A549 (cell line): ENCODE measurements at regions not wholly inside any gene's neighbourhood (a gene's known extent, or its start where the extent isn't known, plus 50 kb on each side); places are given as distances from the start of the nearest gene placed in this dataset.

Source experiments
- ATAC-seq, 2 experiments: fragments of 200-7000 bp in 1 of 2; fragments of >200 bp in 1 of 2; cut with Nextera tagmentation in 1 of 2; cut with Tn5 transposase in 1 of 2; 3 replicates each; pipeline versions ENCODE4 v1.8.0 to v1.9.1; 2018 to 2020; ENCODE audit warnings: mild to moderate bottlenecking in 1 of 2, moderate library complexity in 1 of 2
- CTCF ChIA-PET: fragments of 300-600 bp; sonication (Branson Sonifier 250); formaldehyde crosslinking; extraction: SDS; loops from one replicate; lab custom pipeline; 2021; ENCODE audit warnings: antibody characterized with exemption, inconsistent platforms; lab: Yijun Ruan, JAX
- POLR2A ChIA-PET: fragments of 350-600 bp; formaldehyde crosslinking; extraction: SDS; loops from one replicate; lab custom pipeline; 2021; ENCODE audit warnings: antibody characterized with exemption, inconsistent platforms; lab: Yijun Ruan, JAX
- DNase-seq, 2 experiments: peaks; one replicate each; pipeline versions ENCODE4 v3.0.0 to v3.0.0-alpha.2; 2011 to 2016; ENCODE audit warnings: low read depth in 1 of 2, low spot score in 1 of 2
- FAIRE-seq: peaks from 2 replicates; lab custom pipeline; 2011; peaks lifted over from hg19 to GRCh38; lab: Jason Lieb, UNC
- H3K27ac ChIP-seq, 2 experiments: fragments of >200 bp; sonication (Bioruptor Twin); formaldehyde crosslinking; 3 replicates each; pipeline ENCODE4 v1.5.1; 2016 to 2017
- H3K4me1 ChIP-seq: fragments of >200 bp; sonication (Bioruptor Twin); formaldehyde crosslinking; 3 replicates; pipeline ENCODE4 v1.6.1; 2016
- H3K4me2 ChIP-seq: fragments of >200 bp; sonication (Bioruptor Twin); formaldehyde crosslinking; 3 replicates; pipeline ENCODE4 v1.6.1; 2016
- H3K4me3 ChIP-seq: fragments of >200 bp; sonication (Bioruptor Twin); formaldehyde crosslinking; 3 replicates; pipeline ENCODE4 v1.5.1; 2016
- H3K9me3 ChIP-seq: fragments of >200 bp; sonication (Bioruptor Twin); formaldehyde crosslinking; 3 replicates; pipeline ENCODE4 v1.6.1; 2016
- CEBPB ChIP-seq, 2 experiments: fragments of >200 bp in 1 of 2; sonication (Bioruptor Twin) in 1 of 2; formaldehyde crosslinking in 1 of 2; IDR thresholded peaks; 2 replicates each; pipeline ENCODE4 v1.6.1; 2012 to 2016
- CTCF ChIP-seq: fragments of >200 bp; sonication (Bioruptor Twin); formaldehyde crosslinking; IDR thresholded peaks from 3 replicates; pipeline ENCODE4 v1.5.1; 2016
- EHF ChIP-seq: fragments of 250-450 bp; sonication (Bioruptor Pico); IDR thresholded peaks from 2 replicates; pipeline ENCODE4 v1.5.0; 2020; ENCODE audit warnings: mild to moderate bottlenecking
- ELK1 ChIP-seq: fragments of 150-350 bp; IDR thresholded peaks from 2 replicates; pipeline ENCODE4 v1.6.1; 2014; ENCODE audit warnings: low read depth, mild to moderate bottlenecking, low read length
- EP300 ChIP-seq, 2 experiments: fragments of >200 bp; sonication (Bioruptor Twin); formaldehyde crosslinking; IDR thresholded peaks; 2 replicates in 1 of 2; 3 replicates in 1 of 2; pipeline ENCODE4 v1.6.1; 2016 to 2017
- ESRRA ChIP-seq: fragments of 150-350 bp; IDR thresholded peaks from 2 replicates; pipeline ENCODE4 v1.6.1; 2014; ENCODE audit warnings: mild to moderate bottlenecking, low read length, borderline replicate concordance
- FOSL2 ChIP-seq, 2 experiments: fragments of 450-650 bp in 1 of 2; fragments of >200 bp in 1 of 2; sonication (Bioruptor Twin) in 1 of 2; formaldehyde crosslinking; IDR thresholded peaks; 2 replicates each; pipeline versions ENCODE4 v1.5.0 to v1.6.1; 2016 to 2020; ENCODE audit warnings: mild to moderate bottlenecking in 1 of 2, moderate library complexity in 1 of 2
- HDAC2 ChIP-seq: fragments of 200-600 bp; sonication (generic); IDR thresholded peaks from 2 replicates; pipeline ENCODE4 v1.6.1; 2016
- KDM1A ChIP-seq: fragments of 200-600 bp; sonication (generic); IDR thresholded peaks from 2 replicates; pipeline ENCODE4 v1.6.1; 2016; ENCODE audit warnings: low read depth, mild to moderate bottlenecking
- KDM5A ChIP-seq: fragments of 200-600 bp; sonication (generic); IDR thresholded peaks from 2 replicates; pipeline ENCODE4 v1.6.1; 2016; ENCODE audit warnings: antibody characterized with exemption, mild to moderate bottlenecking
- MAFK ChIP-seq: fragments of 450-650 bp; IDR thresholded peaks from 2 replicates; pipeline ENCODE4 v1.6.1; 2014; ENCODE audit not compliant: partially characterized antibody
- MAX ChIP-seq: IDR thresholded peaks from 2 replicates; pipeline ENCODE4 v1.6.1; 2012
- NPAS2 ChIP-seq: fragments of 250-450 bp; sonication (Bioruptor Pico); IDR thresholded peaks from 2 replicates; pipeline ENCODE4 v1.8.0; 2022; ENCODE audit warnings: mild to moderate bottlenecking, moderate library complexity, borderline replicate concordance
- POLR2AphosphoS2 ChIP-seq: conservative IDR thresholded peaks from 2 replicates; pipeline ENCODE4 v1.6.1; 2012; ENCODE audit warnings: low read length, improper control_type of control experiment, inconsistent platforms
- RCOR1 ChIP-seq: fragments of 150-350 bp; IDR thresholded peaks from 2 replicates; pipeline ENCODE4 v1.6.1; 2014; ENCODE audit warnings: antibody characterized with exemption, low read length, low read depth
- RFX5 ChIP-seq: fragments of 450-650 bp; IDR thresholded peaks from 2 replicates; pipeline ENCODE4 v1.7.1; 2014; ENCODE audit warnings: antibody characterized with exemption, mild to moderate bottlenecking, moderate library complexity
- TFCP2L1 ChIP-seq: fragments of 250-450 bp; sonication (Bioruptor Pico); IDR thresholded peaks from 2 replicates; pipeline ENCODE4 v1.5.0; 2021; ENCODE audit warnings: mild to moderate bottlenecking
- WGBS: methylation state at CpG from one replicate; pipeline ENCODE4 v1.1.6; 2017; ENCODE audit errors: missing lambda C conversion rate; 5-methylcytosine and 5-hydroxymethylcytosine counted together
- TF ChIP-seq, protein P1 (sequence below): fragments of 250-450 bp; sonication (Bioruptor Pico); IDR thresholded peaks from 2 replicates; pipeline ENCODE4 v1.5.0; 2020; ENCODE audit warnings: low read depth, mild to moderate bottlenecking, moderate library complexity
- TF ChIP-seq, protein P2 (sequence below): fragments of 450-650 bp; IDR thresholded peaks from 2 replicates; pipeline ENCODE4 v1.6.1; 2014; ENCODE audit warnings: antibody characterized with exemption
- TF ChIP-seq, protein P3 (sequence below): fragments of >200 bp; sonication (Bioruptor Twin); formaldehyde crosslinking; IDR thresholded peaks from 2 replicates; pipeline ENCODE4 v1.6.1; 2016

- Histone ChIP-seq H3K9me3 (no peaks in the 10 kb centered on the region), H3K4me2 (no peak overlapping the region), H3K4me3 (no peak overlapping the region), H3K27ac (no peak overlapping the region), H3K4me1 (no peaks in the 10 kb centered on the region)
- 85% methylated on average over 11 of the region's 12 CpGs for WGBS
- ATAC-seq (no peak), FAIRE-seq (no peak), DNase-seq (no peak)
- POLR2A ChIA-PET = no interaction called here
- CTCF ChIA-PET = no interaction called here
- no peak for TF ChIP-seq MAFK
- no peak for TF ChIP-seq HDAC2
- TF ChIP-seq, protein P1, sequence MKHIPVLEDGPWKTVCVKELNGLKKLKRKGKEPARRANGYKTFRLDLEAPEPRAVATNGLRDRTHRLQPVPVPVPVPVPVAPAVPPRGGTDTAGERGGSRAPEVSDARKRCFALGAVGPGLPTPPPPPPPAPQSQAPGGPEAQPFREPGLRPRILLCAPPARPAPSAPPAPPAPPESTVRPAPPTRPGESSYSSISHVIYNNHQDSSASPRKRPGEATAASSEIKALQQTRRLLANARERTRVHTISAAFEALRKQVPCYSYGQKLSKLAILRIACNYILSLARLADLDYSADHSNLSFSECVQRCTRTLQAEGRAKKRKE (CRISPR knock-in tag) = no peak
- TF ChIP-seq EP300 (IDR thresholded peaks at IDR 0.05) = no peak
- no peak for TF ChIP-seq RCOR1
- TF ChIP-seq CEBPB (IDR thresholded peaks at IDR 0.05) = no peak
- TF ChIP-seq, protein P2, sequence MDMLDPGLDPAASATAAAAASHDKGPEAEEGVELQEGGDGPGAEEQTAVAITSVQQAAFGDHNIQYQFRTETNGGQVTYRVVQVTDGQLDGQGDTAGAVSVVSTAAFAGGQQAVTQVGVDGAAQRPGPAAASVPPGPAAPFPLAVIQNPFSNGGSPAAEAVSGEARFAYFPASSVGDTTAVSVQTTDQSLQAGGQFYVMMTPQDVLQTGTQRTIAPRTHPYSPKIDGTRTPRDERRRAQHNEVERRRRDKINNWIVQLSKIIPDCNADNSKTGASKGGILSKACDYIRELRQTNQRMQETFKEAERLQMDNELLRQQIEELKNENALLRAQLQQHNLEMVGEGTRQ = no peak
- TF ChIP-seq, protein P3, sequence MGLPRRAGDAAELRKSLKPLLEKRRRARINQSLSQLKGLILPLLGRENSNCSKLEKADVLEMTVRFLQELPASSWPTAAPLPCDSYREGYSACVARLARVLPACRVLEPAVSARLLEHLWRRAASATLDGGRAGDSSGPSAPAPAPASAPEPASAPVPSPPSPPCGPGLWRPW = no peak
- no peak for TF ChIP-seq KDM5A
- TF ChIP-seq RFX5 = no peak
Observed at GRCh38 chr21:38622081-38622826, 124.0 kb upstream of the ERG start.

DNA sequence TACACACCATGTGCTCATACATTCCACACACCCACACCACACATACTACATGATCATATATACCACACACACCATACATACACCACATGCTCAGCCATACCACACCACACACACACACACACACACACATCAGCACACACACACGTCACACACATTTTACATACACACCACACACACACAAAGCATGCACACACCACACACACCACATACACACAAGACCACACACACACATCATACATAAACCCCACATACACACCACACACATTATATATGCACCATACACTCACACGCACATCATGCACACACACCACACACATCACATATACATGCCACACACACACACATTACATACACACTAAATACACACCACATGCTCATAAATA, 124.5 kb upstream of the ERG start:
- Histone ChIP-seq H3K4me3 (no peak overlapping the region), H3K4me1 (no peaks in the 10 kb centered on the region), H3K27ac (no peak overlapping the region), H3K9me3 (no peaks in the 10 kb centered on the region), H3K4me2 (no peak overlapping the region)
- ATAC-seq (no peak), DNase-seq (no peak)
- 50% methylated on average over 2 of the region's 2 CpGs for WGBS
- CTCF ChIA-PET = no interaction called here
- POLR2A ChIA-PET = no interaction called here
- TF ChIP-seq FOSL2 (IDR thresholded peaks at IDR 0.05) (no peak), FOSL2 (CRISPR knock-in tag; IDR thresholded peaks at IDR 0.05) (no peak), POLR2AphosphoS2 (no peak), CTCF (no peak), EHF (no peak), ELK1 (no peak), ESRRA (no peak), MAX (no peak), KDM1A (no peak), NPAS2 (CRISPR knock-in tag) (no peak), TFCP2L1 (no peak)
- TF ChIP-seq, protein P2 = no peak
- TF ChIP-seq, all 56 proteins: peak for 0
- no peak for FAIRE-seq
